ENCODE measurements at regions not wholly inside any gene's neighbourhood (a gene's known extent, or its start where the extent isn't known, plus 50 kb on each side); places are given as distances from the start of the nearest gene placed in this dataset.
A peak's percentile ranks its signal among the peaks of the same experiment; 100 is the strongest.
"Not testable (repeated sequence)": the region's sequence is repeated elsewhere in the genome, so short reads cannot be mapped to it uniquely, and the experiment has no call there.

DNA sequence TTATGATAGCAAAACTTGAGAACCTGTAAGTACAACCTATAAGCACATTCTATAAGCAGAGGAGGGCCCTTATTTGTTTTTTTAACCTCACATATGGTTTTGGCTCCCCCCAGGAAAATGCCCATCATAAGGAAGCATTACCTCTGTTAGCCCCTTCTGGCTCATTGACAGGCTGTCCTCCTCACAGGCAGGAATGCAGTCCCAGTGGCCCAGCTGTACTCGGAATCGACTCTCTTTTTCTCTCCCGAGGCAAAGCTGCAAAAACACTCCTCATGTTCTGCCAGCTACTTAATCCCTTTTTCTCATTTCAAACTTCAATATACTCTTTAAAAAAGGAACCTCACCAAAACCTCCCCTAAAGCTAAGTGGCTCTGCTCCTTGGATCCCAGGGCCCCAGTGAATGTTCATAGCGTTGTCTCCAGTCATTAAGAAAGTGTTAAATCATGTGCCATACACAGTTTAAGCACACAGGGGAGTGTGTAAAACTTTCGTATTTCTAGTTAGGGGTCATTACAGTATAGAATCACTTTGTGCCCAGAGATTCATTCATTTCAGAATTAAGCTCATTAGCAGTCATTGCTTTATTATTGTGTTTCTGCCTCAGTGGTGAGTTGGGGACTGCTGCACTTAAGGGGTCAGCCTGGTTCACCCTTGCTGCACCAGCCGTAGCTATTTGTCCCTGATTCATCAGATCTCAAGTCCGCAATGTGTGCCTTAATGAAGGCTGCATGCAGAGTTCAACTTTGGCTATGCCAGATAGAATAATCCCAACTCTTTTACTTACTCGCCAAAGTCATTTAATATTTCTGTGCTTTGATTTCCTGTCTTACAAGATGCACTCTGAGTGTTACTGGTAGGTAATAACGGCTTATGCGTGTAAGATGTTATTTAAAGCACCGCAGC lies 57.6 kb downstream of the JRKL start:
- no peak for DNase-seq

DNA sequence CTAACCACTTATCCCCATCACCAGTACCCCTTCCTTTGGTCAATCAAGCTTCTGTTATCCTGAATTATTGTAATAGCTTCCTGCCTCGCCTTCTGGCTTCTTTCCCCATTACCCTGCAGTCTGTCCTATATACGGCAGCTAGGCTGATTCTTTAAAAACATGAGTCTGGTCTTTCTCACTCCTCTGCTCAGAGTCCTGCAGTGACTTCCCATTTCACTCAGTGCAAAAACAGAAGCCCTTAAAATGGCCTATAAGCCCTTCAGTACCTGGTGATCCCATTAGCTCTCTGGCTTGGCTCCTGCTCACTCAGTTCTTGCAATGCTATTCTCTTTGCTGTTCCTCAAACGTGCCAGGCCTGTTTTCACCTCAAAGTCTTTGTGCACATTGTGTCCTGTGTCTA lies 58.4 kb downstream of the JRKL start:
- DNase-seq, result no peak

DNA sequence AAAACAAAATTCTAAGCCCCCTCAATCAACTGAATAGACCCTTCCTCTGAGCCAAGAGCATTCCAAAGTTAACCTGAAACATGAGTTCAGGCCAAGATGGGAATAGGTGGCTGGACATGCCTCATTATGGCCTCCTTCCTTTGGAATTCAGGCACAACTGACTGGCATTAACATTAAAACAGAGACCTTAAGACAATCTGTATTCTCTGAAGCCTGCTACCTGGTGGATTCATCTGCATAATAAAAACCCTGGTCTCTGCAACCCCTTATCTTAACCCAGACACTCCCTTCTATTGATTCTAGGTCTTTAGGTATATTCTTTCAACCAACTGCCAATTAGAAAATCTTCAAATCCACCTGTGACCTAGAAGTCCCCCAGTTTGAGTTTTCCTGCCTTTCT lies 66.3 kb downstream of the JRKL start:
- no peak for DNase-seq

DNA sequence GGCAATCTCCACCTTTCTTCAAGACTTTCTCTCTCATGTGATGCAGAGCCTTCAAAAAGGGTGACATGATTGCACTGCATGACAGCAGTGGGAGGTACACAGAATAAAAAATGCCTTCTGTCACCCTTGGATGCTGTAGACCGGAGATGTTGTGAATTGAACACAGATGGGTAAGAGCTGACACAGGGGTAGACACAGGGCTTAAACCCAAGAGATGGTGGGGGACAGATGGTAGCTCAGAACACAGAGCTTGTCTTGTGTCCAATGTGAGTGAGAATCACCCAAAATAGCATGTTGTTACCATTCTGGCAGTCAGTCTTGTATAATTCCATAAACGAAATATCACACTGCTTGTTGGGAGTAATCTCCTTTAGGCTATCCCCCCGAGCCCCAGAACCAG lies 69.9 kb downstream of the JRKL start:
- no peak for DNase-seq

DNA sequence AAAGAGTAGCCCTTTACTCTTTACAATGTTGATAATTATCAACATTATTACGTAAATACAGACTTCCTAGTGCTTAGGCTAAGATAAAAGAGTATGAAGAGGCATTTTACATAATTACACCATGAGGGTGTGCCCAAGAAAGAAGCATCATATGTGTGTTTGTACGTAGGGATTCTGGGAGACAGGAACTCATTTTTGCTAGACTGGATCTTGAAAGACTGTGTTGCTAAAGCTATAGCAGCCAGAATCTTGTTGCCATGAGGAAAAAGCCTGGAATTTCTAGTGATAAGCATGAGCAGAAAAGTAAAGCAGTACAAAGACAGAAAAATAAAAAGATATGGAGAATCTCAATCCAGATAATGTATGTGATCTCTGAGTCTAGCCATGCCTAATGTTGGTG lies 72.1 kb downstream of the JRKL start:
- DNase-seq, result no peak

DNA sequence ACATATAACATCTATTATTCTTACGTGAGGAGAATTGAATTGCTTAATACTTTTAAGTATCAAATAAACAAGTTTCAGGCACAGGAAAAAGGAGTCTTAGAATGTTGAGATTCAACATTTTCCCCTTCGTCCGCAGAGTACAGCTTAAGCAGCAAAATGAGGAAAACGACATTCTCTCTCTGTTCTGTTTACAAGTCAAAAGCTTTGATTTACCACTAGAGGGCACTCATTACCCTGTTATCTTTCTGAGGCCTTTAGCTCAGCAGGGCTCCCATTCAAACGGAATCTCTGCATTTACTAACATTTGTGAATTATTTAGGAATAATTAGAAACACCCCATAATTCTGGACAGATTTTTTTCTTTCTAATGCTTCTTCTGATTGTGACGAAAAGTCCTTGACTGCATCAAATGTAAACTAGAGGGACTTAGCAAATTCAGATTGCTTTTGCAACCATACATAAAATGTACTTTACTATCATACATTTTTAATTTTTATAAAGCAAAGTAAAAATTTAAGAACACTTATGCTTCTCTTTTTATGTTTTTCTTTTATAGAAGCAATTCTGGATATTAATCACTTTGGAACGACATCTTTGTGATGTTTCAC lies 75.0 kb downstream of the JRKL start:
- DNase-seq, result peak; percentile 25

DNA sequence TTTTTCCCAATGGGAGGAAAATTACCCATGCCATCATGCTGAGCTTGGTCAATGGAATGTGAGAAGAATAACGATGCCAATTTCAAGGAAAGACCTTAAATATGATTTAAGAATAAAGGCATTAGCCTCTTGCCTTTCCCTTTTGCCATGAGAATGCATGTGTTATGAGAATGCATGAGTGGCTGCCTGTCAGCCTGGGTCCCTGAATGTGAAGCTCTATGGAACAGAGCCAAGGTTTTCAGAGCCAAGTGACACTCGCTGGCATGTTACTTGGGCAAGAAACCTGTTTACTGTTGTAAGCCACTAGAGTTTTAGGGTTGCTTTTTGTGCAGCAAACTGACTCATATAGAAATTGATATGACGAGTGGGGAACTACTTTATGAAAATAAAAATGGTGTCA lies 75.7 kb downstream of the JRKL start:
- no peak for DNase-seq

DNA sequence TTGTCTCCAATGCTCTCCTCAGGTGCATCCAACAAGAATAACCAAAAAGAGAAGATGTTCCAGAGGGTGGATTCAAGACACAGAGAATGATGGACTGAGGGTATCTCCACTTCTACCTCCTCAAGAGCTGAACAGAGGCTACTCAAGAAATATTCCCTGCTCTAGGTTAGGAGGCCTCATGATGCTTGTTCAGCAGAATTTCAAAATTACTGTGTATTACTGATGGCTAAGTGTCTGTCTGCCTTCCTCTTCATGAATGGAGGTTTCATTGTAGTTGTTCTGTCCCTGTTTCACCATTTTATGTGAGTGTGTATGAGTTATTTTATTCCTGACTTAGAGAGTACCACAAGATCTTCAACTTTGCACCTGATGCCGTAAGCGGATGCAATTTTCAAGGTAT lies 76.8 kb downstream of the JRKL start:
- no peak for DNase-seq

DNA sequence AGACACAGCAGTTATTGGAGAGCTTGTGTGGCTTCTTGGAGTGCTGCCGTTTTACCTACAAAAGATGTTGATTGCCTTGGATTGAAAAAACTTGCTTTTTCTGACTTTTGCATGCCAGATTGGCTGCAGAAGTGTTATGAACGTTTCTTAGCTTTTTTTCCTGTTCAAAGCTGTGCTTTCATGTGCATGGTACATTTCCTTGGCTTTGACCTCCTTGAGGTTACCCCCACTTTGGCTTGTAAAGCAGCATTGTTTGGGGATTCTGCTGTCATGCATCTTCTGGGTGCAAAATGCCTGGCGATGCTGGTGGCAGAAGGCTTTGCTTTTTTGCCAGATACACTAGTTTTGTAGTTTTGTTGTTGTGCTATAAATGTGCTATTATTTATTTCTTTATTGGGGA lies 80.0 kb downstream of the JRKL start:
- no peak for DNase-seq

DNA sequence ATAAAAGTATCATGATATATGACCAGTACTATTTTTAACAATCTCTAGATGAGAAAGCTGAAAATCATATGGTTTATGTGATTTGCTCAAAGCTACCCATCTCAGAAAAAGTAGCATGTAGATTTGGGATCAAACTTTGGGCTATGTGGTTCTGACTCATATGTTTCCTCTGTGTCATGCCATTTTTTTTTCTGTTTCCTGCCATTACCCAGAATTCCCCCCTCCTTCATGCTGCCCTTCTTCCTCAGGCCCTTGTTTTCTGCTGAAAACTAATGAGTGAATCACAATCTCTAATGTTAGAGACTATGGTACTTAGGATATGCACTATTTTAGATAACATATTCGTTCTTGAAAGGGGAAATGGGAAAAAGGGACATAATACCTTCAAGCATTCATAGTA lies 80.7 kb downstream of the JRKL start:
- no peak for DNase-seq

DNA sequence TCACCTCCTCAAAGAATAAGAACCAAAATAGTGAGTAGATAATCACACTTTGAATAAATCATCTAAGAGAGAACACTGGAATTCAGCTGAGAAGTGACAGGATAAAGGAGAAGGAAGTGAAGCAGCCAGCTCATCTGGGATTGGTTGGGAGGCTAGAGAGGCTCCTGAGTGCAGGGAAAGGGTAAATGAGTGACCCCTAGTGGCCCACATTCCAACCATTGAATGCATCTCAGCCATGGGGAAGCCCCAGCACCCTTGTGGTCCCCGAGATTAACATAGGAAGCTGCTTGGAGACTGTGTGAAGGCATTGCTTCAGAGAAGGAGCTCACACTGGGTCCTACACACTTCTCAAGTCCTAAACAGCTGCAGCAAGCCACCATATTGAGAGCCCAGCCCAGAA lies 82.3 kb downstream of the JRKL start:
- DNase-seq, result no peak

DNA sequence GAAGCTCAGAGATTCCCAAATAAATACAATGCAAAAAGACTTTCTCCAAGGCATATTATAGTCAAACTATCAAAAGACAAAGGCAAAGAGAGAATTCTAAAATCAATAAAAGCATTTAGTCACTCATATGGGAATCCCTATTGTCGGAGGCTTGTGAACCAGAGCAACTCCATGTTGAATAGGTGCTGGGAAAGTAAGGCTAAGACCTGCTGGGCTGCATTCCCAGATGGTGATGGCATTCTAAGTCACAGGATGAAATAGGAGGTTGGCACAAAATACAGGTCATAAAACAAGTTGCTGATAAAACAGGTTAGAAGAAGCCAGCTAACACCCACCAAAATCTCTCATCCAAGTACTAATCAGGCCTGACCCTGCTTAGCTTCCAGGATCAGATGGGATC lies 84.5 kb downstream of the JRKL start:
- DNase-seq, result no peak

DNA sequence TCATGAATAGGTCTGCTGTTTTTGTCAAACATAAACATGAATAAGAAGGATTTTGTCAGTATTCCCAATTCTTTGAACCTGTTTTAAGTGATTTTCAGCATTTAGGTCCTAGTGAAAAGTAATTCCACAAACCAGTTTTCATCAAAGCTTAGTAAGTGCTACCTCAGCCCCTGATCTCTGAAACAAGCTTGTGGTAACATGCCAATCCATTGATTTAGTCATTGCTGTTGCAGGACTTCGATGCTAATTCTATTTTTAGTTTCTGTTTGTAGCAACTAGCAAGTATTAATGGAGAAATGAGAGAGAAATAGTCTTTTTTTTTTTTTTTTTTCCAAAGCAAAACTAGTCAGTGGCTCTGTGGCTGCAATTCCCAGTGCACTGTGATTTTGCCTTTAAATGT lies 91.4 kb downstream of the JRKL start:
- no peak for DNase-seq

DNA sequence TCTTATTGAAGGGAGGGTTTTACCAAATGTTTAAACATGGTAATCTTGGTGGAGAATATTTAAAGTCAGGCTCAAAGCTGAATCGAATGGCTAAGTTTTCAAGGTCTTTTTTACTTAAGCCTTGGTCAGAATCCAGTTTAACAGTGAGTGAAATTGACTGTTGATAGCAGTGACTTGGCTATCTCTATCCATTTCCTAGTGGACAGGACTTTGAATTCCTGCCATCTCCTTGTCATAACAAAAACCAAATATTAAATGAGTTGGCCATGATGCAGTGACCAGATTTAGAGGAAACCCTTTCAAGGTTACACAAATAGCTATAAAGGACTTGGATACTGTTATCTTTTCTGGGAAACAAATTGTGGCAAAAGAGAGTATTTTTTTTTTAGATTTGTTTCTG lies 92.0 kb downstream of the JRKL start:
- no peak for DNase-seq

DNA sequence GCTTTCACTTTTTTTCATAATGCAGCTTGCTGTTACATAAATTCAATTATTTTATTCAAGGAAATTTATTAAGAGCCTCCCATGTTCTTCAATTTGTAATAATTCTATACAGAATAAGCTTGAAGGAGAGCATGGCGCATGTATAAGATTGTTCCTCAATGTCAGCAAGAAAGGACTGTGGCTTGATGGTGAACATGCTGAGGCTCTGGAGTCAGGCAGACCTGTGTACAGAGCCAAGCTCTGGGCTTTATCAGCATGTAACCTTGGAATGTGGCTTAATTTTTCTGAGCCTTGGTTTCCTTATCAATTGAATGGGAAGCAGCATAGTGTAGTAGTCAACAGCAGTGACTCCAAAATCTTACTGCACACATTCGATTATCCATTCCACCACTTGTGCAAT lies 92.4 kb downstream of the JRKL start:
- DNase-seq, result no peak

DNA sequence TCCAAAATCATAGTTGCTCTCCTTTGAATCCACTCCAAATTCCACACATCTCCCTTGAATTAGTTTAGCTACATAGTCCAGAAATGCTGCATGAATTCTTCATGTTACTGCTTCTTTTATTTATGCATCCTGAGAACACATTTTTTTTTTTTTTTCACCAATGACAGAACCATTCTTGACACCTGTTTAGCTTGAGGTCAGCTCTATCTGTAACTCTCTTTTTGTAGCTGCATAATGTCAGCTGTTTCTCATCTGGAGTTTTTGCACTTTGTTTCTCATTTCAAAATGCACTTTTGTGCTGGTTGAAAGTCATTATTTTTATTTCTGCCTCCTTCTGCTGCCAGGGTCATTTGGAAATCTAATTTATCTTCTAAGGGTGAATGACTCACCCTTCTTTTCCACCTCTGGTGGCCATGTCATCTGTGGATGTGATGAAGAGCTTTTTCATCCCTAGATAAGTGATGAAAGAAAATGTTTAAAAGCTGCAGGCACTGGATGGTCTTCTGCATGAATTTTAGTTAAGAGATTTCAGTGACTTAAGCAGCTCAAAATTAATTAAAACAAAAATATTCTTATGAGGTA lies 93.7 kb downstream of the JRKL start:
- DNase-seq, result no peak

DNA sequence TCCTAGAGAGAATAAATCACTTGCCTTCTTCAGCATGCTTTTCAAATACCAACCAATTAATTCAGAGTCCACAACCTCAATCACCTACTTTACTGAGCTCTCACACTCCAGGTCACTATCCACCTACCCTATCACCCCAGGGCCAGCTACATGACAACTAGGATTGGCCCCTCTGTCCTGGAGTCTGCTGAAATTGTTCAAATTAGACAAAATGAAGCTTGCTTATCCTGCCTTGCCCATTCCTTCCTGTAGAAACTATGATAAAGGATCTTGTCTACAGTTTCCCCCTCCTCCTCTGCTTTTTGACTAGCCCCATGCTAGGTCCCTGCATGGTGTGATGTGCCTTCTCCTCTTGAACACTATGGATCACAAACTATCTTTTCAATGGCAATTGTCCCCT lies 94.5 kb downstream of the JRKL start:
- DNase-seq, result no peak

DNA sequence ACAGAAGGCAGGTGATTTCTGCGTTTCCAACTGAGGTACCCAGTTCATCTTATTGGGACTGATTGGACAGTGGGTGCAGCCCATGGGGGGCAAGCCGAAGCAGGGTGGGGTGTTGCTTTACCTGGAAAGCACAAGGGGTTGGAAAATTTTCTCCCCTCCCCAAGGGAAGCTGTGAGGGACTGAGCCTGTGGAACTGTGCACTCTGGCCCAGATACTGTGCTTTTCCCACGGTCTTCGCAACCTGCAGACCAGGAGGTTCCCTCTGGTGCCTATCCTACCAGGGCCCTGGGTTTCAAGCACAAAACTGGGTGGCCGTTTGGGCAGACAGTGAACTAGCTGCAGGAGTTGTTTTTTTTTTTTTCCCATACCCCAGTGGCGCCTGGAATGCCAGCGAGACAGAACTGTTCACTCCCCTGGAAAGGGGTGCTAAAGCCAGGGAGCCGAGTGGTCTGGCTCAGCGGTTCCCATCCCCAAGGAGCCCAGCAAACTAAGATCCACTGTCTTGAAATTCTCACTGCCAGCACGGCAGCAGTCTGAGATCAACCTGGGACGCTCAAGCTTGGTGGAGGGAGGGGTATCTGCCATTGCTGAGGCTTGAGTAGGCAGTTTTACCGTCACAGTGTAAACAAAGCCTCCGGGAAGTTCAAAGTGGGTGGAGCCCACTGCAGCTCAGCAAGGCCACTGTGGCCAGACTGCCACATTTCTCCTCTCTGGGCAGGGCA lies 97.2 kb downstream of the JRKL start:
- DNase-seq, result peak; percentile 21

DNA sequence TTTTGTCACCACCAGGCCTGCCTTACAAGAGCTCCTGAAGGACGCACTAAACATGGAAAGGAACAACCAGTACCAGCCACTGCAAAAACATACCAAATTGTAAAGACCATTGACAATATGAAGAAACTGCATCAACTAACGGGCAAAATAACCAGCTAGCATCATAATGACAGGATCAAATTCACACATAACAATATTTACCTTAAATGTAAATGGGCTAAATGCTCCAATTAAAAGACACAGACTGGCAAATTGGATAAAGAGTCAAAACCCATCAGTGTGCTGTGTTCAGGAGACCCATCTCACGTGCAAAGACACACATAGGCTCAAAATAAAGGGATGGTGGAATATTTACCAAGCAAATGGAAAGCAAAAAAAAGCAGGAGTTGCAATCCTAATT lies 99.1 kb downstream of the JRKL start:
- not testable (repeated sequence) for DNase-seq

DNA sequence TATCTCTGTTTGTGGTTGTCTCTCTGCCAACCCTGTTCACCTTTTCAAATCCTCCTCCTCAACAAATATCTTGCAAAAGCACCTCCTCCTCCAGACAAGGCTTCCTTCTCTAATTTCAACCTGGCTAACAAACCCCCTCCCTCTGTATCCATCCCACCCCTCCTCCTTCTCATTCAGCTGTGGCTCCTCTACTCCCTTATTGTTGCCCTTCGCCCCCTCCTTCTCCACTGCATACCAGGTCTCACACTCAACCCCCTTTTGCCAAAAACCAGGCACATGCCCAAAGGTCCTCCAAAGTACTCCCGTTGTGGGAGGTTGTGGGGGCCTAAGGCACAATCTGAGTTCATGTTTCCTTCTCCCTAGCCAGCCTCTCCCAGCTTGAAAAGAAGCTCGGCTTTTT lies 110.6 kb downstream of the JRKL start:
- DNase-seq, result no peak

DNA sequence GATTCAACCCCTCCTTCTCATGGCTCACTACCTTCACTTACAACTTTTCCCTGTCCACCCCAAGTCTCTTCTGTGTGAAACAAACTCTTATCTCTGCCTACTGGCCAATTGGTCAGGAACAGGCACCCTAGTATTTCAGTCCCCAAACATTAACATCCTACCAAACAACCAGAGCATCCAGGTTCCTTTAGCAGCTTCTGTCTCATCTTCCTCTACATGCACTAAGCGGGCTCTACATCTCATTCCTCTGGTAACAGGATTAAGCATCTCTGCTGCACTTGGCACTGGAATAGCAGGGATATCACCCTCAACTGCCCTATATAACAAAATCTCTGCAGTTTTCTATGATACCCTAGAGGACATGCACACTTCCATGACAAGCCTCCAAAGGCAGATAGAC lies 116.2 kb downstream of the JRKL start:
- DNase-seq, result no peak

DNA sequence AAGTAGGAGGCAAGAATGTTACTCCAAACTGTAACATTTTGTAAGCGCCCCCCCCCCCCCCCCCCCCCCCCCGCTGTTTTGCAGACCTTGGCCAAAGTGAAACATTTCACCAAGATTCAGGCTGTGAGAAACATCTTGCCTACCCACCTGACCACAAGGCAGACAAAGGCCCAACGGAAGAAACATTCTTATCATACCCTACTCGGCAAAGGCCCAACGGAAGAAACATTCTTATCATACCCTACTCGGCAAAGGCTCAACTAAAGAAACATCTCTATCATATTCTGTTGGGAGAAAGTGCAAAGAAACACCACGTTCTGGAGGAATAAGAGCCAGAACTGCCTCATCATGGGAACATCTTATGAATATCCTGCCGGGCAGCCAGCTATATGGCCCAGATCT lies 117.1 kb downstream of the JRKL start:
- no peak for DNase-seq

DNA sequence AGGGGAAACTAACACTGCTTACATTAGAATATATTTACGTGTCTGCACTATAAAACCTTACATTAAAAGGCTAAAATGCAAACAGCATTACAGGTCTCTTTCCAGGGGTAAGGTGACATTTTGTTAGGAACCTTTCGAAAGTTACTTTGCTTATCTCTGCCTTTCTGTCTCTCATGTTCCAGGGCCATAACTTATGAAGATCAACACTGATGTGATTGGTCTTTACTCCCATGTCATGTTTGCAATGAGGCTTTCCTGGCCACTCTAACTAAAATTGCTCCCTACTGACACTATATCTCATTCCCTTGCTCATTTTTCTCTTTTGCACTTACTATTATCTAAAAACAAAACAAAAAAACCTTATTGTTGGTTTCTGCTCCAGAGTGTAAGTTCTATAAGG lies 119.0 kb downstream of the JRKL start:
- no peak for DNase-seq

DNA sequence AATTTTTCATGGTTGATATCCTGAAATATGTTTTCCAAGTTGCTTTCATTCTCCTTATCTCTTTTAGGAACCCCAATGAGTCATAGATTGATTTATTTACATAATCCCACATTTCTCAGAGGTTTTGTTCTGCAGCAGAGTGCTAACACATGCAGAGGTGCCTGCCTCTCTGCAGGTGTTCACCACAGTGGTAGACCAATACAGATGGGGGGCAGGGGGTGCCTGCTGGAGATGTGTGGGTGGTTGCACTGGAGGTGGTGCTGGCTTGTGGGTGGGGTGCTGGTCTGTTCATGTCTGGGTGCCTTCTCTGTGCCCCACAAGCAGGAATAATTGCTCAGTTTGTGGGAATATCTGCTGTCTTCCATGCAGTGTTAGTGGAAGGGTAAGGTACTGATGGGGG lies 131.1 kb downstream of the JRKL start:
- DNase-seq, result no peak
